SU-DHL-6 (cell line): ENCODE measurements at regions not wholly inside any gene's neighbourhood (a gene's known extent, or its start where the extent isn't known, plus 50 kb on each side); places are given as distances from the start of the nearest gene placed in this dataset.

Experiments
- EZH2phosphoT487 ChIP-seq: fragments of 200-600 bp; sonication (generic), shearing (Covaris generic); conservative IDR thresholded peaks from 2 replicates; pipeline ENCODE4 v1.6.1; 2018; ENCODE audit warnings: mild to moderate bottlenecking, antibody characterized with exemption, low read length, moderate library complexity, mixed read lengths
- TF ChIP-seq, protein P1 (sequence below): fragments of 200-600 bp; sonication (generic); IDR thresholded peaks from one replicate; pipeline ENCODE4 v1.5.1; 2017; ENCODE audit warnings: antibody characterized with exemption, mild to moderate bottlenecking, low read length, moderate library complexity; ENCODE audit not compliant: insufficient read depth, poor library complexity, severe bottlenecking

GRCh38 chr10:6958254-6958653, 378.2 kb upstream of the PRKCQ start:
- TF ChIP-seq, protein P1, sequence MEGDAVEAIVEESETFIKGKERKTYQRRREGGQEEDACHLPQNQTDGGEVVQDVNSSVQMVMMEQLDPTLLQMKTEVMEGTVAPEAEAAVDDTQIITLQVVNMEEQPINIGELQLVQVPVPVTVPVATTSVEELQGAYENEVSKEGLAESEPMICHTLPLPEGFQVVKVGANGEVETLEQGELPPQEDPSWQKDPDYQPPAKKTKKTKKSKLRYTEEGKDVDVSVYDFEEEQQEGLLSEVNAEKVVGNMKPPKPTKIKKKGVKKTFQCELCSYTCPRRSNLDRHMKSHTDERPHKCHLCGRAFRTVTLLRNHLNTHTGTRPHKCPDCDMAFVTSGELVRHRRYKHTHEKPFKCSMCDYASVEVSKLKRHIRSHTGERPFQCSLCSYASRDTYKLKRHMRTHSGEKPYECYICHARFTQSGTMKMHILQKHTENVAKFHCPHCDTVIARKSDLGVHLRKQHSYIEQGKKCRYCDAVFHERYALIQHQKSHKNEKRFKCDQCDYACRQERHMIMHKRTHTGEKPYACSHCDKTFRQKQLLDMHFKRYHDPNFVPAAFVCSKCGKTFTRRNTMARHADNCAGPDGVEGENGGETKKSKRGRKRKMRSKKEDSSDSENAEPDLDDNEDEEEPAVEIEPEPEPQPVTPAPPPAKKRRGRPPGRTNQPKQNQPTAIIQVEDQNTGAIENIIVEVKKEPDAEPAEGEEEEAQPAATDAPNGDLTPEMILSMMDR: no peak
- TF ChIP-seq EZH2phosphoT487: no peak
